ENCODE measurements at regions not wholly inside any gene's neighbourhood (a gene's known extent, or its start where the extent isn't known, plus 50 kb on each side); places are given as distances from the start of the nearest gene placed in this dataset.

- TF ChIP-seq CTCF (IDR thresholded peaks at IDR 0.05) (no peak), POLR2AphosphoS5 (IDR thresholded peaks at IDR 0.05) (no peak), EP300 (IDR thresholded peaks at IDR 0.05) (no peak)
Observed at GRCh38 chr5:104538734-104539133, 976.1 kb upstream of the NUDT12 start.

Measured in sigmoid colon (tissue), 4 donors.